ENCODE measurements at regions not wholly inside any gene's neighbourhood (a gene's known extent, or its start where the extent isn't known, plus 50 kb on each side); places are given as distances from the start of the nearest gene placed in this dataset.
"Not testable (repeated sequence)": the region's sequence is repeated elsewhere in the genome, so short reads cannot be mapped to it uniquely, and the experiment has no call there.

- not testable (repeated sequence) for TF ChIP-seq NR2C2 (CRISPR knock-in tag; IDR thresholded peaks at IDR 0.05); KAT7 (CRISPR knock-in tag; IDR thresholded peaks at IDR 0.05; ENCODE audit: borderline replicate concordance); MXD4 (CRISPR knock-in tag; IDR thresholded peaks at IDR 0.05; ENCODE audit: borderline replicate concordance); CREB1 (CRISPR knock-in tag; IDR thresholded peaks at IDR 0.05); IRF1 (CRISPR knock-in tag; IDR thresholded peaks at IDR 0.05); ZBTB21 (CRISPR knock-in tag; IDR thresholded peaks at IDR 0.05; ENCODE audit: borderline replicate concordance)
- TF ChIP-seq, protein P1, sequence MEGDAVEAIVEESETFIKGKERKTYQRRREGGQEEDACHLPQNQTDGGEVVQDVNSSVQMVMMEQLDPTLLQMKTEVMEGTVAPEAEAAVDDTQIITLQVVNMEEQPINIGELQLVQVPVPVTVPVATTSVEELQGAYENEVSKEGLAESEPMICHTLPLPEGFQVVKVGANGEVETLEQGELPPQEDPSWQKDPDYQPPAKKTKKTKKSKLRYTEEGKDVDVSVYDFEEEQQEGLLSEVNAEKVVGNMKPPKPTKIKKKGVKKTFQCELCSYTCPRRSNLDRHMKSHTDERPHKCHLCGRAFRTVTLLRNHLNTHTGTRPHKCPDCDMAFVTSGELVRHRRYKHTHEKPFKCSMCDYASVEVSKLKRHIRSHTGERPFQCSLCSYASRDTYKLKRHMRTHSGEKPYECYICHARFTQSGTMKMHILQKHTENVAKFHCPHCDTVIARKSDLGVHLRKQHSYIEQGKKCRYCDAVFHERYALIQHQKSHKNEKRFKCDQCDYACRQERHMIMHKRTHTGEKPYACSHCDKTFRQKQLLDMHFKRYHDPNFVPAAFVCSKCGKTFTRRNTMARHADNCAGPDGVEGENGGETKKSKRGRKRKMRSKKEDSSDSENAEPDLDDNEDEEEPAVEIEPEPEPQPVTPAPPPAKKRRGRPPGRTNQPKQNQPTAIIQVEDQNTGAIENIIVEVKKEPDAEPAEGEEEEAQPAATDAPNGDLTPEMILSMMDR (IDR thresholded peaks at IDR 0.05), result not testable (repeated sequence)
Measured at GRCh38 chr16:18701239-18701638, 88.9 kb downstream of the RPS15A start.
